ENCODE measurements at regions not wholly inside any gene's neighbourhood (a gene's known extent, or its start where the extent isn't known, plus 50 kb on each side); places are given as distances from the start of the nearest gene placed in this dataset.

DNA sequence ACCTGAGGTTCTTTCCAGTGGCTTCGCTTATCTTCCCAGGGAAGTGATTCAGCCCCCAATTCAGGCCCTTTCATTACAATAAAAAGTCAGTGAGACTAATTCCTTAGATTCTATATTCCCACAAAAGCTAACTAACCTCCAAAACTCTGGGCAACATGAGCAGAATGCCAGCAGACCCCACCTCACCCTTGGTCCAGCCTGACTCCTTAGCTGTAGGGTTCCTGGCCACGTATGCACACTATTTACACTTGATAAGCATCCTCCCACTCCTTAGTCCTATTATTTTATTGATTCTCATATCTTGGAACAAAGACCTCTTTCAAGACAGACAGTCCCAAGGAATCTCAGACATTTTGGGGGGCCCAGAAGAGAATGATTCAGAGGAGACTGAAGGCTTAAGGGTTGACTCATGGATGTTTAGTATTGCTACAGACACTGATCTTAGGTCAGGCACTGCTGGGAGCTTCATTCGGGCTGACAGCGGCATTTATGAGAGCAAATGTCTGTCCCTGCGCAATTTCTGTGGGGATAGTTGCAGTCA lies 162.6 kb upstream of the GDF10 start:
- Histone ChIP-seq H3K27ac (peak overlapping the region in 4 of 21 experiments; percentile 4 to 69 (median 45)), H3K4me3 (no peak overlapping the region)

DNA sequence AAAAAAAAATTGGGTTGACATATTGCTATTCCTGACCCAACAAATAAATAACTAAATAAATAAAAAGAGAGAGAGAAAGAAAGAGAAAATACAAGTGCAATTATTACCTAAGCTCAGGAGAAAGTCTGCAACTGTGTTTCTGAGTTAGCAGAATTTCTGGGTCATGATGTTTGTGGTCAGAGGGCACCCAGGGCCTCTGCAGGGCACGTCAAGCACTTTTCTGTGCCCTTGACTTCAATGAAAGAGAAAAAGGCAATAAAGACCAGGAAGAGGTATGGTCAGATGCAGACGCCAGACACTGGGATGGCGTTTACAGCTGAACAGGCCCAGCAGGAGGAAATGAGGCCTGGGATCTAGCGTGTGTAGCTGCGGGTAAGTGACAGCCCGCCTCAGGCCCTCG lies 160.9 kb upstream of the GDF10 start:
- Histone ChIP-seq H3K27ac (no peak overlapping the region), H3K4me3 (no peak overlapping the region)

DNA sequence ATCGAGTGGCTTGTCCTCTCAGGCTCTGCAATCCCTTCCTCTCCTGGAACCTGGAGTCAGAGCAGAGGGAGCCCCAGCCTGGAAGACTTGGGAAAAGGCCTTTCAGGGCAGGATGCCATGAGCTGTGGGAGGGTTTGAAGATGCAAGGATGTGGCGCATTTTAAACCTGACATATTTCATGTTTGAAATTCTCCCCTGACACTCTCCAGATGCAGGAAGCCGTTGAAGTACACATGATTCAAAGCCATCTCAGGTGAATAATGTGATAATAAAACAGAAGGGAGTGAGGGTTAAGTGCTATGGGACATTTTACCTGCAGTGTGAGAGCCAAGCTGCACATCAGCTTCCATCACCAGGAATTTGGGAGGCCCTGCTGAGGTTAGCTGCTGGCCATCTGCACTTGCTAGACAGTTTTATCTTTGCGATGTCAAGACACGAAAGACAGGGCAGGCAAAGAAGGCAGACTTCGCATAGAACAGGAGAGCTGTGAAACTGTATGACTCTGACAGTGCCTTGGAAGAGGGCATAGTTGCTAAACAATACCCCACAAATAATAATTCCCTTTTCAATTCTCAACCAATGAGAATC lies 159.1 kb upstream of the GDF10 start:
- Histone ChIP-seq H3K27ac (no peak overlapping the region), H3K4me3 (no peak overlapping the region)

DNA sequence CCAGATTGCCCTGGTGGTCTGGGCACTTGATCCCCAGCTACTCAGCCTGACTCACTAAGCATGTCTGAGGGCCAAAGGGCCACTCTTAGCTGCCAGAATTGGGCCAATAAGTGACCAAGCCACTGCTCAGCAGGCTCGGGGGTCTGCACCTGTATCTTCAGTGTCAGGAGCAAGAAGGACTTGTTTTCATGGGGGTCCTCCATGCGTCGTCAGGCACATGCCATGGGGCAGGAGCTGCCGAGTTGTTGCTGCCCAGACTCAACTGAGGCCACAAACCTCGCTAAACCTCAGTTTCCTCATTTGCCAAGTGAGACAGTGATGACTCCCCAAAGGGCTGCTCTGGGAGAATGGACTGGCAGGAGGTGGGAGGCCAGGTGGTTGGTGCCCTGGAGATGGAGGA lies 158.6 kb upstream of the GDF10 start:
- H3K4me3 ChIP-seq: no peak overlapping the region
- no peak overlapping the region for H3K27ac ChIP-seq

DNA sequence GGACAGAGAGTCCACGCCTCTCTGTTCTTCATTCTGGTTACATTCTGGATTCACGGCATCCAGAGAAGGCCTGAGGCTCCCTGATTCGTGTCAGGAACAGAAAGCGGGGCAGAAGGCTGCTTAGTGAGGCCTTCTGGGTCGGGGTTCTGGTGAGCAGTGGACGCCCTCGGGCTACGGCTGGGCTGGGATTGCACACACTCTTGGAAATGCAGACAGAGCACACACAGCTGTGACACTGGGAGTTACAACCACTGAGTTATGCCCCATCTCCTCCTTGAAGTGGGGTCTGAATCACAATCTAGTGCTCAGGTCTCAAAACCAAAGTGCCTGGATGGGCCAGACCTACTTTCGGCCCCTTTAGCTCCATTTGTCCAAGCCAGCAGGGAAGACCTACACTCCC lies 156.9 kb upstream of the GDF10 start:
- Histone ChIP-seq H3K27ac (no peak overlapping the region), H3K4me3 (no peak overlapping the region)

DNA sequence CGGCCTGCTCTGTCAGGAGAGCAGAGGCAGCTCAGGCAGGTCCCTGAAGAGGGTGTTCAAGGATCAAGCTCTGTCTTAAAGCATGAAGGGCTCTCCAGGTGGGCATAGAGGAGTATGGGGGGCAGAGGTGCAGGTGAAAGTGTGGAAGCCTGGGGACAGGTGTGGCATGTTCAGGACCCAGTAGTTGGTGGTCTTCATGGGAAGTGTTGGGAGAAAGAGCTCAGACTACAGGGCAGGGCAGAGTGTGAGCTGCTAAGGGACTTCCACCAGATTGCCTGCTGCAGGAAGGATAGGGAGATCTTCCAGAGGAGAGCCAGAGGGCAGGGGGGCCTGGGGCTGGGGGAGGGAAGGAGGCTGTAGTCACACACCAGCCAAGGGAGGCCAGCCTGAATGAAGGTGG lies 156.5 kb upstream of the GDF10 start:
- Histone ChIP-seq H3K27ac (no peak overlapping the region), H3K4me3 (no peak overlapping the region)

DNA sequence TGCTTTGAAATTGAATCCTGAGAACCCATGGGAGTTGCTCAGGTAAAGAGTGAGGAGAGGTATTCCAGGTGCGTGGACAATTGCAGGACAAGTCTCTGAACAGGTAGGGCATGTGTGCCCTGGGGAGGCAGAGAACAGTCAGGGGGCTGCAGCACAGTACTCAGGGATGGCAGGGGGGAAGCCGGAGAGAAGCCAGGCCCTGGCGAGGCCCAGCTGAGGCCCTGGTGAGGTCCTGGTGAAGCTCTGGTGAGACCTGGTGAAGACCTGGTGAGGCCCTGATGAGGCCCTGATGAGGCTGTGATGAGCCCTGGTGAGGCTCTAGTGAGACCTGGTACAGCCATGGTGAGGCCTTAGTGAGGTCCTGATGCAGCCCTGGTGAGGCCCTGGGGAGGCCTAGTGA lies 155.5 kb upstream of the GDF10 start:
- no peak overlapping the region for H3K27ac ChIP-seq

DNA sequence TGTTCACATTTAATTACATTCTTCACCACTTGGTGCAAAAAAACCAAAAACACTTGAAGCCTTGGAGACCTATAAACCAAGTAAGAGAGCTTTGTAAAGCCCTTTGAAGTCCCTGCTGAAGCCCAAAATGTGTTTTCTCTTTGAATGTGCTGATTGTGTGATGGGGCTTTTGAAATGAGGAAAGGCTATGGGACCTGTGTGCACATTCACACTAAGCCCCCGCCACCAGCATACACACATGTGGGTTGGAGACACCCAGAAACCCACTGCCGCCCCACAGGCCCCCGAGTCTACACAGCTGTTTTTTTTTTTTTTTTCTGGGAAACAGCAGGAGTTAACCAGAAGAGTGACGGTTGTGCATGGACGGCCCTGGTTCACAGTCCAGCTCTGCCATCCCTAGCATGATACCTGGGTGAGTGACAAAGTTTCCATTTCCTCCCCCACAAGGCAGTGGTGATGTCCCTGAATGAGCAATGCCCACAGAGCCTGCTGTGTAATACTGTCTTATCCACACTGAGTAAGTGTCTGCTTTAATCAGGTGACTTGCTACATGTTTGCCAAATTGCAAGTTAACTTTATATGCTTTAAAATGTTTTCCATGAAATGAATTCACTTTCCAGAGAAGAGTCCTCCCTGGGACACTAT lies 154.6 kb upstream of the GDF10 start:
- Histone ChIP-seq H3K4me3 (no peak overlapping the region), H3K27ac (no peak overlapping the region)

More for the DNA sequence above, 155.5 kb upstream of the GDF10 start:
- H3K4me3 ChIP-seq: no peak overlapping the region

DNA sequence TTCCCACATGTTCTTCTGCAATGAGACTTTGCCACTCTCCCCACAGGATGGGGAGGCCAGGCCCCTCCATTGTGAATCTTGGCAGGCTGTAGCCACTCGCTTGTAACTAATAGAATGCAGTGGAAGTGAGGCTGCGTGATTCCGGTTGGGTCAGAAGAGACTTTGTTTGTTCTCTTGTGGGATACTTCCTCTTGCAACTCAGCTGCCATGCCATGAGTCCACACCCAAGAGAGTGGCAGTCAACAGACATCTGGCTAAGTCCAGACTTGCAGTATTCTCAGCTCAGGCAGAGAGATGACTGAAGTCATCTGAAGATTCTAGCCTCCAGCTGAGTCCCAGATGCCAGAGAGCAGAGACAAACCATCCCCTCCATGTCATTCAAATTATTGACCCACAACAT lies 153.4 kb upstream of the GDF10 start:
- peak overlapping the region in 2 of 21 experiments; percentile 9 to 40 for H3K27ac ChIP-seq
- H3K4me3 ChIP-seq: no peak overlapping the region

DNA sequence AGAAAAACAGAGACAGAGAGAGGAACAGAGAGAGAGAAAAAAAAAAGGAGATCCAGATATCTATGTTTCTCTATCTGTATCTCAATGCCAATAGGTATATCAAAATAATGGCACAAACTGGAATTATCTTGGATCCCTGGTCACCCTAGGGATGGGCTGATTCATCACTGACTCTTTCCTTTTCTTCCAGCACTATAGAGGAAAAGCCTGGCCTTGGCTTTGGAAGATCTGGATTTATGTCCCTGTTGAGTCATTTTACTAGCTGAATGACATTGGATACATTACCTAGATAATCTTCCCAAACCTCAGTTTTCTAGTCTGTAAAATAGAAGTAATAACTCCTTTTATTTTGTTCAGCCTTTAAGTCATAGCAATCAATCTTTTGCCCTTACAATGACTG lies 152.8 kb upstream of the GDF10 start:
- no peak overlapping the region for H3K27ac ChIP-seq
- no peak overlapping the region for H3K4me3 ChIP-seq

DNA sequence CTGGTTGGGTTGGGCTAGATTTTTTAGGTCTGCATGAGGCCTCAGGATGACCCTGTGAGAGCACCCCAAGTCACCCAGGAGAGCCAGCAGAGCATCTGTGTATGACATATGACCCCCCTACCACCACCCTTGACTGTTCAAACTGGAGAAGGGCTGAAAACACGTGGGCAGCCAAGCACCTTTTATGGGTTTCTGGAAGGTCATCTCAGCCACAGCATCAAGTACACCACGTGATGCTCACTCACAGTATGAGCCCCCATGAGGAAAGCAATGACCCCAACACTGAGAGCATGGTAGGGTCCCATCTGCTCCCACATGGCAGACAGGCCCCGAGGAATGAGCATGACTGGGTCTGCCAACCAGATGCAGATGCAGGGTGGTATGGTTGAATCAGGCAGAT lies 149.4 kb upstream of the GDF10 start:
- H3K4me3 ChIP-seq: no peak overlapping the region
- no peak overlapping the region for H3K27ac ChIP-seq

DNA sequence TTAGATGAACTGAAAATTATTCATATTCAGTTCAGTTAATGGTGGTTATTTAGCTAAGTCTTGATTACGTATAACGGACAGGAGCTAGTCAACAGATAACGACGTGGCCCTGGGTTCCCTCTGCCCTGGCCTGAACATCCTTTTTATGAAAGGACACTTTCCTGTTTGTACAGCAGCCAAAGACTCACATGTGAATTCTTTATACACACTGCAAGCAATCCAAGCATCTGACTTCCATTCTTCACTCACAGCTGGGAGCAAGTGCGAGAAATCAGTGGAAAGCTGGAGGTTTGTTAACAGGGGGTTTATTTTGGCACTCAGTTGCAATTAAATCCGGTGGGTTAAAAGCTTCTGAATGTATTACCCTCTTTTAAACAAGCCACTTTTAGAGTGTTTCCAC lies 148.1 kb upstream of the GDF10 start:
- no peak overlapping the region for H3K4me3 ChIP-seq

DNA sequence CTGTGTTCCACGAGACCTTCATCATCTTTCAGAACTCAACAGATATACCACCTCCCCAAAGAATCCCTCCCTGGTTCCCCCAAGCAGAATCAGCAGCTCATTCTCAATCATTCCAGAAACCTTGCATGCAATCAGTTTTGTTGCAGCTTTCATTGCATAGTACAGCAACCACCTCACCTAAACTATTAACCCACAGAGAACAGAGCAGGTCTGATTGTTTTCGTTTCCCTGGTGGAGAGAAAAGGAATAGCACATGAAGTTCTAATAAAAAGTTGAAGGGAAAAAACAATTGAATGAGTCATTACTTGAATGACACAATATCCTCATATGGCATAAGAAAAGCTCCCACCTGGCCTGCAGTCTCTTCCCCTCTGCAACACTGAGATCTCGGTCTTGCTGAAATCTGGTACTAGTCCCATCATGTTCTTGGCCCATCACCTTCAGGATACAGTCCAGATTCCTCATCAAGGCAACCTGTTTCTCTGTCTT lies 147.1 kb upstream of the GDF10 start:
- Histone ChIP-seq H3K4me3 (no peak overlapping the region), H3K27ac (no peak overlapping the region)

More for the DNA sequence above, 148.1 kb upstream of the GDF10 start:
- H3K27ac ChIP-seq: no peak overlapping the region

DNA sequence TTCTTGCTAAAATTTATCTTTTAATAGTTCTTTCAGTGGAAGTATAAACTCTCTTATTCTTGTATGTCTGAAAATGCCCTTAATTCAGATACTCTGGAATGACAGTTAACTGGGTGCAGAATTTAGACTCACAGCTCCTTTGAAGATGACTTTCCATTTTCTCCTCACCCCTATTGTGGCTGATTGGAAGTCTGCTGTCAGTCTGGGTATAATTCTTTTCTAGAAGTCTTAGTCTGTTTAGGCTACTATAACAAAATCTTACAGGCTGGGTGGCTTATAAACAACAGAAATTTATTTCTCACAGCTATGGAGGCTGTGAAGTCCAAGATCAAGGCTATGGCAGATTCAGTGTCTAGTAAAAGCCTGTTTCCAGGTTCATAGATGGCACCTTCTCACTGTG lies 145.2 kb upstream of the GDF10 start:
- Histone ChIP-seq H3K4me3 (no peak overlapping the region), H3K27ac (no peak overlapping the region)

DNA sequence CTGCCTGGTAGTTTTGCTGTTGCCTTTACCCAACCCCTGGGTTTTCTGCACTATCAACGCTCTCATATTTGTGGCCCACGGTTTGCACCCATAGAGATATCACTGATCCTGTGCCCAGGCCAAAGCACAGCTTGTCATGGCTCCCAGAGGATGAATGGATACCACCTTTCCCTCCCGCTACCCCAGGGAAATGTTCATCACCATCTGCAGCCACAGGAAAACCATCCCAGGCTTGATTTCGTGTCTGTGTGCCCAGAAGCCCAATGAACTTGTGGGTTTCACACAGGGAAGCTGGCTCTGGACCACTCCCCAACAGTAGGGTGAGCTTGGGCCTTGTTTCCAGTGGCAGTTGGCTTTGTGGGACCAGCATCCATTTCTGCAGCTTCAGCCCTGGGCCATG lies 143.1 kb upstream of the GDF10 start:
- Histone ChIP-seq H3K27ac (no peak overlapping the region), H3K4me3 (no peak overlapping the region)

DNA sequence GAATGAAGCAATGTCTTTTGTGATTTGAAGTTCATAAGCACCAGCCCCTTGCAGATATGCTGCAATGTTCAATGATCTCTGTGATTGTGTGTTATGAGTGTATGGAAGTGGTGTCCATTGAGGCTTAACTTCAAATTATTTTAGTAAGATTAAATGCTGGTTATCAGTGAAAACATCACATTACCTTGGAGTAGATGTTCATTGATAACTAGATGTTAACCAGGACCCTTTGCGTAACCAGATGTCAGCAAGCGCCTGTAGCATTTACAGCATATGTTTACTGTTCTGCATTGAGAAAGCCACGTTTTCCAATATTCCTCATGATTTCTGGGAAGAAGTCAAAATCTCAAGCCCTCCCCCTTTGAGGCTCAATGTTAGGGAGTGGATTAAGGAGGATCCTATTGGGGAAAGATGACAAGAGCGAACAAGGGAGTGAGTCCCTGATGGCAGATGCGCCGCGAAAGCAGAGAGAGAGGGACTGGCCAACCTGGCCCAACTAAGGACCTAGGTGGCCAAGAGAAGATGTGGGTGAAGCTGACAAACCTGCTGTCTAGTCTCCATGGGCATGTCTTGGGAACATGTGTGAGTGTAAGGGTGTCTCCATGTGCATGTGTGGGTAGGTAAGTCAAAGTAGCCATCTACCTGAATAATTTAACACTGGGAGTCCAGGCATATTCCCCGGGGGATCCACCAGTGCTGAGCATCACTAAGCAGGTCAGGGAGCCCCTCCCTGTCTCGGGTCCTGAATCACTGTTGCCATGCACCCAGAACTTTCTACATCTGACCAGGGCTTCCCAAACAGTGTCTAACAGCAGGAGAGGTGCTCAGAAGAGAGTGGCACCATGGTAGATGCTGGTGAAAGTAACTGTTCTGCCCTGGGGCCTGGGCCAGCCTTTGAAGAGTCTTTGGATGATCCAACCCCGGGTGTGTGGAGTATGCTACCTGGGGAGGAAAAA lies 141.6 kb upstream of the GDF10 start:
- Histone ChIP-seq H3K4me3 (no peak overlapping the region), H3K27ac (no peak overlapping the region)

DNA sequence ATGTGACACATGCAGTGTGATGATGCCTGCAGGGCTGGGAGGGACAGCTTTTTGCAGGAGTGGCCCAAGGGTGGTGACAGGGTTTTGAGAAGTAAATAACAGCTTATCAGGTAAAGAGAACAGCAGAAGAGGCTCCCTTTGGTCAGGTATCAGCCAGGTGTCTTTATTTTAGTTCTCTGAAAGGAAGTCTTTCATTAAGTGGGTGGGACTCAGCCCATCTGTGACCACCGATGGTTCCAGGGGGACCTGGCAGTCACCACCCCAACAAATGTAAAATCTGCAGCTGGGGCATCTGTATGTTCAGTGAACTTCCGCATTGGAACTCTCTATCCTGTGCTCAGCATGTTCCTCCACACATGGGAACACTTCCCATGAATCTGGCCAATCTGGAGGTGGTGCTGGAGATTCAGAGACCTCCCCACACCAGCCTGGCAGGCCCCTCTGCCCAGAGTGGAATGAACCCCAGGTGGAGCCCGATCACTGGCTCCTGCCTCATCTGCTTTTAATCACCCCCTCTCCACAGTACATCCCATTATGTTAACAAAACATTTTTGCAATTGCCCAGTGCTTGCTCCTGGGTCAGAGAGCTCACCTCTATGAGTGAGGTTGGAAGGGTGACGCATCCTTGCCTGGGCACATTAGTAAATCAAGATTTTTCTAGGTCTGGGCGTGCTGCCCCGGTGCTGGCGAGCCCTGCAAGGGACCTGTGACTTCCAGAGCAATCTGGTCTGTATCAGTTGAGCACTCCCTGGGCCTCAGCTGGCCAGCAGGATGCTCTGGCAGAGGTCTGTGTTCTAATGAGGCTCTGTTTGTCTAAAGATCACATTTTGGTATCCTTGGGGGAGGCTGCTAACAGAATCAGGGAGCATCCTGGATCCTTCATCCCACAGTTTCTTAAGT lies 140.4 kb upstream of the GDF10 start:
- Histone ChIP-seq H3K27ac (no peak overlapping the region), H3K4me3 (no peak overlapping the region)

DNA sequence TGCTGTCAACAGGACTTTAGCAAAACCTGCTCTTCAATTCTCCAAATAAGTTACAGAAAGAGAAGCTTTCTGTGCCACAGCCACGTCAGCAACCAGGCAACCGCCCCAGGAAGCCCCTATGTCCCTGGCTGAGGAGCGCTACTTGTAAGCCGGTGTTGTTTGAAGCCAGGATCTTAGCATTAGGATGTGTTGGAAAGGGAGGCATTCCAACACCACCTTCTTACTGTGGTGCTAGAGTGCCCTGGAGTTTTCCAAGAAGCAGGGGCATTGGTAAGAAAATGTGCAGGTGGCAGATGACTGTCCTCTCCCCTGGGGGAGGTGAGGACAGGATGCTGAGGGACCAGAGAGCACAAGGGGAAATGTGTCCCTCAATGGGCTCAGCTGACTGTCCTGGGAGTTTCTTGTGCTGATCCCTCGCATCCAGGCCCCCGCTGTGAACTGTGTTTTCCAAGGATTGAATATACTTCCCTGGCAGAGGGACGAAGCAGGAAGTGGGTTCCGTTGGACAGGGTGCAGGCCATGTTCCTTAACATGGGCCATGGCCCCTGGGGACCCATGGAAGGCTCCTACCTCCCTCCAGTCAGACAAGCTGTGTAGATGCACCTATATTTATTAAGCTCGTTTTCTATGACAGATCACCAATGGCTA lies 139.6 kb upstream of the GDF10 start:
- Histone ChIP-seq H3K27ac (no peak overlapping the region), H3K4me3 (no peak overlapping the region)

DNA sequence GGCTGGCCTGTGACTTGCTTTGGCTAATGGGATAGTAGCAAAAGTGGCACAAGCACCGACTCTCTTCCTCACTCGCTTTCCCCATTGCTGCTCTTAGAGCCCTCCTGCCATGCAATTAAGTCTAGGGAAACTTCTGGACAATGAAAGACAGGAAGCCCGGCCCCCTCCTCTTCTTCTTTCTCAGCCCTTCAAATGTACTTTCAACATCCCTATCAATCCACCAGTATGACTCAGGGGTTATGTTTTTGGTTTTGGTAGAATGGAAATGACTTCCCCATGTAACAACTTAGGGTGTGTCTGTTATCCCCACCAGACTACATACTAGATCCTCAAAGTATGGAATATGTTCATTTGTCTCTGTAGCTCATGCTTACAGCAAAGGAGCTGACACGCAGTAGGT lies 139.0 kb upstream of the GDF10 start:
- Histone ChIP-seq H3K27ac (no peak overlapping the region), H3K4me3 (no peak overlapping the region)

Measured in skin epidermis (tissue), 12 donors.